Nephron progenitor cell (in vitro differentiated cells): ENCODE measurements at regions not wholly inside any gene's neighbourhood (a gene's known extent, or its start where the extent isn't known, plus 50 kb on each side); places are given as distances from the start of the nearest gene placed in this dataset.
"Not testable (repeated sequence)": the region's sequence is repeated elsewhere in the genome, so short reads cannot be mapped to it uniquely, and the experiment has no call there.

Source experiments
- DNase-seq: peaks from one replicate; pipeline ENCODE4 v3.0.0; 2021
- H3K27ac Mint-ChIP-seq: 2 replicates; pipeline ENCODE4 v1.8.0; 2021; ENCODE audit warnings: mild to moderate bottlenecking, moderate library complexity, mixed read lengths
- H3K27me3 Mint-ChIP-seq: 2 replicates; pipeline ENCODE4 v1.8.0; 2021; ENCODE audit warnings: mild to moderate bottlenecking, low read depth, mixed read lengths; ENCODE audit not compliant: poor library complexity
- H3K36me3 Mint-ChIP-seq: 2 replicates; pipeline ENCODE4 v1.8.0; 2021; ENCODE audit warnings: low read depth, mixed read lengths
- H3K4me1 Mint-ChIP-seq: 2 replicates; pipeline ENCODE4 v1.8.0; 2021; ENCODE audit warnings: mixed read lengths
- H3K4me3 Mint-ChIP-seq: 2 replicates; pipeline ENCODE4 v1.8.0; 2021; ENCODE audit warnings: mild to moderate bottlenecking, moderate library complexity, mixed read lengths
- H3K9me3 Mint-ChIP-seq: 2 replicates; pipeline ENCODE4 v1.8.0; 2021; ENCODE audit warnings: mild to moderate bottlenecking, moderate library complexity, mixed read lengths
- TF ChIP-seq, protein P1 (sequence below): fragments of 200-600 bp; sonication (generic); IDR thresholded peaks from 2 replicates; pipeline ENCODE4 v1.5.0; 2021; ENCODE audit warnings: antibody characterized with exemption

DNA sequence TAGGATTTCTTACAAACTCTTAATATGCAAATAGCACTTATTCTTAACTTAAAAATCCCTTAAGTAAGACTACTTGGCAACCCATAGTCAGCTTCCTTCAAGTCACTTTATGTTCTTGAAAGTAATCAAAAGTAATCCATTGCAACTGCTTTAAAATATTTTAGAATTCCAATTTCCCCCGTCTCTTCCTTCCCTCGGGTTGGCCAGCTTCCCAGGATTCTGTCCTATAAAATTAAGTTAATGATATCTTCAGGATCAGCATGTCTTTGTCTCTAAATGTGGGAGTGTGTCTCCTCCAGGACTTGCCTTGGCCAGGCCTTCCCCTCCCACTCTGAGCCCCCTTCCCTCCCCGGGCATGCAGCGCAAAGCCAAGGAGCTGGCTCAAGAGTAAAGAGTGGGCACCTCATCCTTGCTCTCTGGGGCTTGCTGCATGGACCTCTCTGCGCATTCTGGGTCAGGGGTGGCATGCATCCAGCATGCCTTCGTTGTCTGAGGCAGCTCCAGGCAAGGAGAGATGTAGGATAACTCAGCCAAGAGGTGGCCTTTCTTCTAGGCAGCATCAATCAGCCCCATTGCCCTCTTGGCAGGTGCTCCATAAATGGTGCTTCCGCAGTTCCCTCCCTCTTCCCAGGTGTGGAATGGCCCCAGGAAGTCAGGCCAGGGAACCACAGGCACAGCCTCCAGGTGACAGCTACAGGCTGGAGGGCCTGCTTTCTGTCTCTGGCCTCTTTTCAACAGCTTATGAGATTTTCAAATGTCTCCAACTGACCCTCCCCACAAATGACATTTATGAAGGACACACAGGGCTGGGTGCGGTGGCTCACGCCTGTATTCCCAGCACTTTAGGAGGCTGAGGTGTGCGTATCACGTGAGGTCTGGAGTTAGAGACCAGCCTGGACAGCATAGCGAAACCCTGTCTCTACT lies 108.7 kb upstream of the ALDH1A3 start:
- Mint-ChIP-seq H3K27ac (no peak overlapping the region), H3K9me3 (peaks cover 14% of the 10 kb centered on the region), H3K27me3 (peaks cover 18% of the 10 kb centered on the region), H3K4me1 (peaks cover 20% of the 10 kb centered on the region), H3K4me3 (no peak overlapping the region), H3K36me3 (peaks cover 10% of the 10 kb centered on the region)
- TF ChIP-seq, protein P1, sequence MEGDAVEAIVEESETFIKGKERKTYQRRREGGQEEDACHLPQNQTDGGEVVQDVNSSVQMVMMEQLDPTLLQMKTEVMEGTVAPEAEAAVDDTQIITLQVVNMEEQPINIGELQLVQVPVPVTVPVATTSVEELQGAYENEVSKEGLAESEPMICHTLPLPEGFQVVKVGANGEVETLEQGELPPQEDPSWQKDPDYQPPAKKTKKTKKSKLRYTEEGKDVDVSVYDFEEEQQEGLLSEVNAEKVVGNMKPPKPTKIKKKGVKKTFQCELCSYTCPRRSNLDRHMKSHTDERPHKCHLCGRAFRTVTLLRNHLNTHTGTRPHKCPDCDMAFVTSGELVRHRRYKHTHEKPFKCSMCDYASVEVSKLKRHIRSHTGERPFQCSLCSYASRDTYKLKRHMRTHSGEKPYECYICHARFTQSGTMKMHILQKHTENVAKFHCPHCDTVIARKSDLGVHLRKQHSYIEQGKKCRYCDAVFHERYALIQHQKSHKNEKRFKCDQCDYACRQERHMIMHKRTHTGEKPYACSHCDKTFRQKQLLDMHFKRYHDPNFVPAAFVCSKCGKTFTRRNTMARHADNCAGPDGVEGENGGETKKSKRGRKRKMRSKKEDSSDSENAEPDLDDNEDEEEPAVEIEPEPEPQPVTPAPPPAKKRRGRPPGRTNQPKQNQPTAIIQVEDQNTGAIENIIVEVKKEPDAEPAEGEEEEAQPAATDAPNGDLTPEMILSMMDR: no peak
- no peak for DNase-seq

DNA sequence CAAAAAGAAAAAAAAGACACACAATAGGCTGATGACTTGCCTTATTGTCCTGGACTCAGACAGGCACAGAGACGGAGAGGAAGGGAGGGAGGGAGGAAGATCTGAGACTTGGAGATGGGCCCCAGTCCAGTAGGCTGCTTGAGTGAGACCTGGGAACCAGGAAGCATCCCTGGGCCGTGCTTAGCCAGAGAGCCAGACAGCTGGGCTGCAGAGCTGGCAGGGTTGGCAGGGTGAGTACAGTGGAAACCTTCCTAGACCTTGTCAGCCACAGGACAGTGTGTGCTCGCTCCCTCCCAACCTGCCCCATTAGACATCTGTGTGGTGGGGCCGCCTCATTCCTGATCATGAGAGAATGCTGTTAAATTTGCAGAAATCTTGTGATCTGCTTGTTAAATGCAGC lies 107.9 kb upstream of the ALDH1A3 start:
- H3K4me3 Mint-ChIP-seq: no peak overlapping the region
- TF ChIP-seq, protein P1: no peak
- H3K27ac Mint-ChIP-seq: no peak overlapping the region
- peaks cover 14% of the 10 kb centered on the region for H3K36me3 Mint-ChIP-seq
- H3K9me3 Mint-ChIP-seq: peaks cover 17% of the 10 kb centered on the region
- no peak for DNase-seq
- peaks cover 21% of the 10 kb centered on the region for H3K27me3 Mint-ChIP-seq
- H3K4me1 Mint-ChIP-seq: peaks cover 13% of the 10 kb centered on the region

DNA sequence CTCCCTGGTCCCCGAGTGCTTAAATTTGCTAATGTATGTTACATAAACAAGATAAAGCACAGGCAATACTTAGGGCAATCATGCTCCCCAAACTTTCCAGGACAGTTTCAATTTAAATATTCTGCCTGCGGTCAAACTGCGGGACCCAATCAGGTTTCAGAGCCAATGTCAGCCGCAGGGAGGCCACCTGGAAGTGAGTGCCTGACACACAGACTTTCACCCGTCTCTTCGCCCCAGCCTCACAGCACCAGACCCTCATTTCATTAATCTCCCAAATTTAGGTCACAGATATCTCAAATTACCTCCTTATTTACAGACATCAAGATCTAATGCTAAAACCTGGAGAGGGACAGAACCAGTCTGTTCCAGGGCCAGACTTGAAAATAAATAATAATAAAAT lies 107.2 kb upstream of the ALDH1A3 start:
- TF ChIP-seq, protein P1: no peak
- peaks cover 14% of the 10 kb centered on the region for H3K36me3 Mint-ChIP-seq
- peaks cover 13% of the 10 kb centered on the region for H3K4me1 Mint-ChIP-seq
- DNase-seq: no peak
- H3K9me3 Mint-ChIP-seq: peaks cover 17% of the 10 kb centered on the region
- H3K27ac Mint-ChIP-seq: no peak overlapping the region
- peaks cover 21% of the 10 kb centered on the region for H3K27me3 Mint-ChIP-seq
- H3K4me3 Mint-ChIP-seq: no peak overlapping the region

DNA sequence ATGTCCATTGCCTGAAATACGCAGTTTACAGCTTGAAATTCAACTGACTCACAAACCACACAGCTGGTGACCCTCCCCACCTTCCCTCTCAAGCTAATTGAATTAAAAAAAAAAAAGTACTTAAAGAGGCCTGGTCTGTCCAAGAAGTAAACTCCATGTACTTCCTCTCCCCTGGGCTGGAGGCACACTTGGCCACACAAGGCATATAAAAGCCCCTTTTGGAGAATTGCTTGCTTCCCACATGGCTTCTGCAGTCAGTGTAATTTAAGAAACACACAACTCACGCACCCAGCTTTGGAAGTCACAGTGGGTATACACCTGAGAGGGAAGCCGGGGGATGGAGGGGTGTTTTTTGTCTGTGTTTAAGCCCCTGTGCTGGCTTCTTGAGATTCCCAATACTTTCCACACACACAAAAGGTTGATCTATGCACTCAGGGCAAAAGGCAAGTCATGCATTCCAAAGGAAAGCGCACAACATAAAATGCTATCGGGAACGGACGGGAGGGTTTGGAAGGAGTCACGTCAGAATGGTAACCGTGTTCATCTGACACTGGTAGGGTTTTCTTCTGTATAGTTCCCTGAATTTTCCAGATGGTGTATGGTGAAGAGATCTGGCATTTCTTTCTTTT lies 106.6 kb upstream of the ALDH1A3 start:
- Mint-ChIP-seq H3K4me3 (peak overlapping the region; percentile 29), H3K27ac (no peak overlapping the region), H3K9me3 (peaks cover 17% of the 10 kb centered on the region), H3K36me3 (peaks cover 14% of the 10 kb centered on the region), H3K27me3 (peaks cover 21% of the 10 kb centered on the region), H3K4me1 (peaks cover 13% of the 10 kb centered on the region)
- TF ChIP-seq, protein P1: no peak
- DNase-seq: no peak

DNA sequence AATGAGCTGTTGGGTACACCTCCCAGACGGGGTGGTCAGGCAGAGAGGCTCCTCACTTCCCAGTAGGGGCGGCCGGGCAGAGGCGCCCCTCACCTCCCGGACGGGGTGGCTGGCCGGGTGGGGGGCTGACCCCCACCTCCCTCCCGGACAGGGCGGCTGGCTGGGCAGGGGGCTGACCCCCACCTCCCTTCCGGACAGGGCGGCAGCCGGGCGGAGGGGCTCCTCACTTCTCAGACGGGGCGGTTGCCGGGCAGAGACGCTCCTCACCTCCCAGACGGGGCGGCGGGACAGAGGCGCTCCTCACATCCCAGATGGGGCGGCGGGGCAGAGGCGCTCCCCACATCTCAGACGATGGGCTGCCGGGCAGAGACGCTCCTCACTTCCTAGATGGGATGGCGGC lies 105.6 kb upstream of the ALDH1A3 start:
- not testable (repeated sequence) for DNase-seq, H3K4me3 Mint-ChIP-seq, H3K27ac Mint-ChIP-seq
- Mint-ChIP-seq H3K27me3 (peaks cover 21% of the 10 kb centered on the region), H3K36me3 (peaks cover 14% of the 10 kb centered on the region), H3K9me3 (peaks cover 17% of the 10 kb centered on the region), H3K4me1 (peaks cover 17% of the 10 kb centered on the region)

DNA sequence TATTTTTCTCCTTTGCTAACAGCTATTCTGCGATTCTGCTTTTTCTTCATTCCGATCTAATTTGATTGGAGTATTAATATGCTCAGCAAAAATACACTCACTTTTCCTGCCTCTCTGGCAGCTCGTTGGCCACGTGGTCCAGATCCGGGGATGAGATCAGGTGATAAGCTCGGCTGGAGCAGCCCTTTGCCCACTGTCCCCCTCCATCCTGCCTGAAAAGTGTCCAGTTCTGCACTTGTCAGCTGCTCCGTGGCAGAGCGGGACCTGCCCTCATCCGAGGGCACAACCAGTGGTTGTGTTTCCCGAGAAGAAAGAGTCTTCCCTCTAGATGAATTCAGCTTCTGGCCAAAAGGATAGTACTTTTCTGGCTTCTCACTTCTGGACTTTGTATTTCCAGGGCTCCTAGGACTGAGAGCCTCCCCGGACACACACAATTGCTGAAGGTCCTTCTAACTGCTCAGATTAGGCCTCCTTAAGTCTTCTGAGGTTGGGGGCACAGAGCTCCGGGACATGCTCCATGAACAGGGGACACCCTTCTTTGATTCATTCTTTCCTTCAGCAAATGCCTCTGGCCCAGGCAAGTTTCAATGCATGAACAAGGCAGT lies 103.9 kb upstream of the ALDH1A3 start:
- Mint-ChIP-seq H3K4me3 (no peak overlapping the region), H3K27me3 (peaks cover 16% of the 10 kb centered on the region), H3K36me3 (peaks cover 14% of the 10 kb centered on the region), H3K4me1 (peaks cover 26% of the 10 kb centered on the region), H3K27ac (no peak overlapping the region), H3K9me3 (peaks cover 17% of the 10 kb centered on the region)
- TF ChIP-seq, protein P1: no peak
- DNase-seq: no peak
